WTC11 (cell line): ENCODE measurements at regions not wholly inside any gene's neighbourhood (a gene's known extent, or its start where the extent isn't known, plus 50 kb on each side); places are given as distances from the start of the nearest gene placed in this dataset.

Experiments
- ATAC-seq: fragments of 200-7000 bp; cut with Tn5 transposase; 2 replicates; pipeline ENCODE4 v1.10.0; 2021; ENCODE audit warnings: mild to moderate bottlenecking, moderate library complexity
- CTCF ChIA-PET: fragments of 300-600 bp; sonication (Branson Sonifier 250); formaldehyde crosslinking; loops from one replicate; lab custom pipeline; 2021; ENCODE audit warnings: antibody characterized with exemption; lab: Charles Lee
- POLR2A ChIA-PET: fragments of 350-600 bp; sonication (Branson Sonifier 250); formaldehyde crosslinking; loops from one replicate; lab custom pipeline; 2021; ENCODE audit warnings: antibody characterized with exemption; lab: Charles Lee
- DNase-seq: peaks from one replicate; pipeline ENCODE4 v3.0.0; 2021; ENCODE audit warnings: low spot score
- H3K27ac Mint-ChIP-seq: 2 replicates; pipeline ENCODE4 v1.8.0; 2021; ENCODE audit warnings: mixed read lengths
- H3K27me3 Mint-ChIP-seq: 2 replicates; pipeline ENCODE4 v1.8.0; 2021; ENCODE audit warnings: low read depth, mild to moderate bottlenecking, moderate library complexity, mixed read lengths
- H3K36me3 Mint-ChIP-seq: 2 replicates; pipeline ENCODE4 v1.8.0; 2021; ENCODE audit warnings: mixed read lengths
- H3K4me1 Mint-ChIP-seq: 2 replicates; pipeline ENCODE4 v1.8.0; 2022; ENCODE audit warnings: mixed read lengths
- H3K4me3 Mint-ChIP-seq: 2 replicates; pipeline ENCODE4 v1.8.0; 2021; ENCODE audit warnings: mild to moderate bottlenecking, moderate library complexity, mixed read lengths
- H3K9me3 Mint-ChIP-seq: 2 replicates; pipeline ENCODE4 v1.8.0; 2021; ENCODE audit warnings: mixed read lengths
- ATF6 ChIP-seq: sonication (generic); formaldehyde crosslinking; IDR thresholded peaks from 2 replicates; pipeline ENCODE4 v1.8.1; 2023; ENCODE audit warnings: mild to moderate bottlenecking, missing genetic modification reagents
- CDX4 ChIP-seq: fragments of 250-450 bp; sonication (Bioruptor Pico); IDR thresholded peaks from 2 replicates; pipeline ENCODE4 v1.9.0; 2021; ENCODE audit warnings: moderate library complexity, mild to moderate bottlenecking, inconsistent platforms, borderline replicate concordance
- E2F1 ChIP-seq: sonication (generic); formaldehyde crosslinking; IDR thresholded peaks from 2 replicates; pipeline ENCODE4 v1.8.0; 2022; ENCODE audit warnings: mild to moderate bottlenecking, missing genetic modification reagents
- GRHL2 ChIP-seq: fragments of 250-450 bp; sonication (Bioruptor Pico); IDR thresholded peaks from 2 replicates; pipeline ENCODE4 v1.8.0; 2022; ENCODE audit warnings: mild to moderate bottlenecking, moderate library complexity; ENCODE audit not compliant: insufficient replicate concordance, severe bottlenecking
- JAZF1 ChIP-seq: fragments of 250-450 bp; sonication (Bioruptor Pico); IDR thresholded peaks from 2 replicates; pipeline ENCODE4 v1.9.0; 2021; ENCODE audit warnings: moderate library complexity, mild to moderate bottlenecking, inconsistent platforms
- KAT7 ChIP-seq: sonication (generic); formaldehyde crosslinking; IDR thresholded peaks from 2 replicates; pipeline ENCODE4 v1.8.1; 2023; ENCODE audit warnings: missing genetic modification reagents, mild to moderate bottlenecking, borderline replicate concordance
- NR1H2 ChIP-seq: sonication (generic); formaldehyde crosslinking; IDR thresholded peaks from 2 replicates; pipeline ENCODE4 v1.9.0; 2021; ENCODE audit warnings: mild to moderate bottlenecking, moderate library complexity, missing genetic modification reagents
- NR3C1 ChIP-seq: sonication (generic); formaldehyde crosslinking; conservative IDR thresholded peaks from 2 replicates; pipeline ENCODE4 v1.8.1; 2023; ENCODE audit warnings: low read depth, mild to moderate bottlenecking, missing genetic modification reagents
- PREB ChIP-seq: sonication (generic); formaldehyde crosslinking; IDR thresholded peaks from 2 replicates; pipeline ENCODE4 v1.8.1; 2022; ENCODE audit warnings: mild to moderate bottlenecking, missing genetic modification reagents, moderate library complexity, borderline replicate concordance
- SMAD3 ChIP-seq: sonication (generic); formaldehyde crosslinking; IDR thresholded peaks from 2 replicates; pipeline ENCODE4 v1.8.0; 2022; ENCODE audit warnings: missing genetic modification reagents, mild to moderate bottlenecking, borderline replicate concordance
- TP53 ChIP-seq: sonication (generic); formaldehyde crosslinking; IDR thresholded peaks from 2 replicates; pipeline ENCODE4 v1.8.1; 2023; ENCODE audit warnings: mild to moderate bottlenecking, missing genetic modification reagents
- ZNF138 ChIP-seq: sonication (generic); formaldehyde crosslinking; conservative IDR thresholded peaks from 2 replicates; pipeline ENCODE4 v1.8.1; 2022; ENCODE audit warnings: mild to moderate bottlenecking, moderate library complexity, missing genetic modification reagents
- ZSCAN18 ChIP-seq: fragments of 250-450 bp; sonication (Bioruptor Pico); IDR thresholded peaks from 2 replicates; pipeline ENCODE4 v2.1.2; 2022; ENCODE audit warnings: mild to moderate bottlenecking, moderate library complexity
- TF ChIP-seq, protein P1 (sequence below): sonication (generic); formaldehyde crosslinking; conservative IDR thresholded peaks from 2 replicates; pipeline ENCODE4 v1.8.1; 2022; ENCODE audit warnings: mild to moderate bottlenecking, missing genetic modification reagents
- TF ChIP-seq, protein P2 (sequence below): sonication (generic); formaldehyde crosslinking; IDR thresholded peaks from 2 replicates; pipeline ENCODE4 v1.8.1; 2022; ENCODE audit warnings: low read depth, mild to moderate bottlenecking, moderate library complexity, missing genetic modification reagents, borderline replicate concordance

- no peak for TF ChIP-seq ATF6 (CRISPR knock-in tag)
- no peak for TF ChIP-seq SMAD3 (CRISPR knock-in tag)
Observed at GRCh38 chr10:130873636-130874035, 437.9 kb downstream of the TCERG1L start (continued).

DNA sequence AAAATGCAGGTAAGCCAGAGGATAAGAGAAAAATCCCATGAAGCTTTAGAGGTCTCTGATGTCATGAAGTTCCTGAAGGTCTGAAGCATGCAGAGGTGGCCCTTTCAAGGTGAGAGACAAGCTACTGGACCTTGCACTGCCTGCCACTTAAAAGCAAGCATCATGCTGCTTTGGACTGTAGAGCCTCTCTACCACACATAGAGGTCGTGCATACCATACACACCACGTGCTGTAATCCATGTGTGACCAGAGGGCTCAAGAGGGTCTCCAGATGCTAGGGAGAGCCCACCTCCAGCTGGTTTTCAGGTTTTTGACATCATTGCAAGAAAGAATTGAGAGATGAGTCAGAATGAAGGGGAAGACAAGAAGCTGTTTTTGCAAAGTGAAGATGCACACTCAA, 436.4 kb downstream of the TCERG1L start:
- Mint-ChIP-seq H3K27ac (no peak overlapping the region), H3K36me3 (peaks cover 68% of the 10 kb centered on the region), H3K4me3 (no peak overlapping the region), H3K9me3 (peaks cover 92% of the 10 kb centered on the region), H3K4me1 (no peaks in the 10 kb centered on the region), H3K27me3 (peaks cover 3% of the 10 kb centered on the region)
- ChIA-PET POLR2A (no interaction called here), CTCF (no interaction called here)
- ATAC-seq (no peak), DNase-seq (no peak)
- TF ChIP-seq E2F1 (CRISPR knock-in tag) (no peak), GRHL2 (CRISPR knock-in tag) (no peak), ZSCAN18 (CRISPR knock-in tag) (no peak), NR1H2 (no peak), SMAD3 (CRISPR knock-in tag) (no peak), TP53 (CRISPR knock-in tag) (no peak), JAZF1 (no peak), CDX4 (CRISPR knock-in tag) (no peak), NR3C1 (no peak), ZNF138 (no peak), KAT7 (no peak), PREB (no peak), ATF6 (CRISPR knock-in tag) (no peak)
- TF ChIP-seq, protein P1, sequence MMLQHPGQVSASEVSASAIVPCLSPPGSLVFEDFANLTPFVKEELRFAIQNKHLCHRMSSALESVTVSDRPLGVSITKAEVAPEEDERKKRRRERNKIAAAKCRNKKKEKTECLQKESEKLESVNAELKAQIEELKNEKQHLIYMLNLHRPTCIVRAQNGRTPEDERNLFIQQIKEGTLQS (CRISPR knock-in tag), result no peak
- TF ChIP-seq, protein P2, sequence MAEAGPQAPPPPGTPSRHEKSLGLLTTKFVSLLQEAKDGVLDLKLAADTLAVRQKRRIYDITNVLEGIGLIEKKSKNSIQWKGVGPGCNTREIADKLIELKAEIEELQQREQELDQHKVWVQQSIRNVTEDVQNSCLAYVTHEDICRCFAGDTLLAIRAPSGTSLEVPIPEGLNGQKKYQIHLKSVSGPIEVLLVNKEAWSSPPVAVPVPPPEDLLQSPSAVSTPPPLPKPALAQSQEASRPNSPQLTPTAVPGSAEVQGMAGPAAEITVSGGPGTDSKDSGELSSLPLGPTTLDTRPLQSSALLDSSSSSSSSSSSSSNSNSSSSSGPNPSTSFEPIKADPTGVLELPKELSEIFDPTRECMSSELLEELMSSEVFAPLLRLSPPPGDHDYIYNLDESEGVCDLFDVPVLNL, result no peak
